ENCODE measurements at regions not wholly inside any gene's neighbourhood (a gene's known extent, or its start where the extent isn't known, plus 50 kb on each side); places are given as distances from the start of the nearest gene placed in this dataset.

GRCh38 chr1:87418048-87418447 lies 89.4 kb downstream of the LMO4 start:
- TF ChIP-seq EZH2 (IDR thresholded peaks at IDR 0.05; ENCODE audit: borderline replicate concordance, low read length) (no peak), CTCF (IDR thresholded peaks at IDR 0.05; ENCODE audit: low read length) (no peak)

Data from OCI-LY1 (cell line).